CD4-positive, alpha-beta T cell treated with Interleukin-12 subunit alpha and Interleukin-12 subunit beta, for 1 hour (primary cell): ENCODE measurements at regions not wholly inside any gene's neighbourhood (a gene's known extent, or its start where the extent isn't known, plus 50 kb on each side); places are given as distances from the start of the nearest gene placed in this dataset.

ENCODE experiments used
- DNase-seq: peaks from one replicate; pipeline ENCODE4 v3.0.0-alpha.2; 2020

- peak; percentile 19 for DNase-seq
These were observed 196.7 kb upstream of the TPRG1 start for GRCh38 chr3:188974856-188975599.

GRCh38 chr3:188975600-188976314 lies 196.0 kb upstream of the TPRG1 start:
- no peak for DNase-seq

- DNase-seq: no peak
These were observed 195.4 kb upstream of the TPRG1 start for GRCh38 chr3:188976407-188976806.

- DNase-seq: no peak
These were observed 193.2 kb upstream of the TPRG1 start for GRCh38 chr3:188978421-188979171.

GRCh38 chr3:188979248-188979647 lies 192.5 kb upstream of the TPRG1 start:
- no peak for DNase-seq

- DNase-seq: no peak
These were observed 192.0 kb upstream of the TPRG1 start for GRCh38 chr3:188979669-188980310.

GRCh38 chr3:188993181-188993580 lies 178.6 kb upstream of the TPRG1 start:
- DNase-seq: no peak

- DNase-seq: no peak
These were observed 170.2 kb upstream of the TPRG1 start for GRCh38 chr3:189001559-189001958.

- DNase-seq: no peak
These were observed 168.4 kb upstream of the TPRG1 start for GRCh38 chr3:189003410-189003809.

- DNase-seq: no peak
These were observed 158.4 kb upstream of the TPRG1 start for GRCh38 chr3:189013224-189013888.

GRCh38 chr3:189014526-189014925 lies 157.2 kb upstream of the TPRG1 start:
- DNase-seq: no peak

- DNase-seq: peak; percentile 11
These were observed 148.9 kb upstream of the TPRG1 start for GRCh38 chr3:189022576-189023466.

GRCh38 chr3:189025866-189026265 lies 145.9 kb upstream of the TPRG1 start:
- DNase-seq: no peak

GRCh38 chr3:189027626-189028155 lies 144.1 kb upstream of the TPRG1 start:
- no peak for DNase-seq

- DNase-seq: no peak
These were observed 132.7 kb upstream of the TPRG1 start for GRCh38 chr3:189038773-189039745.

- no peak for DNase-seq
These were observed 131.0 kb upstream of the TPRG1 start for GRCh38 chr3:189040656-189041335.

GRCh38 chr3:189041482-189042090 lies 130.2 kb upstream of the TPRG1 start:
- peak; percentile 82 for DNase-seq

GRCh38 chr3:189042832-189043231 lies 128.9 kb upstream of the TPRG1 start:
- DNase-seq: no peak
